GM21576 (cell line): ENCODE measurements at regions not wholly inside any gene's neighbourhood (a gene's known extent, or its start where the extent isn't known, plus 50 kb on each side); places are given as distances from the start of the nearest gene placed in this dataset.

Source experiments
- ATAC-seq: cut with Tn5 transposase; IDR thresholded peaks from one replicate; pipeline ENCODE4 v1.9.1; 2021; ENCODE audit warnings: mild to moderate bottlenecking, moderate library complexity; ENCODE audit not compliant: unreplicated experiment

- ATAC-seq = no peak
Observed at GRCh38 chr2:129345540-129345939, 633.9 kb upstream of the RAB6C start.

DNA sequence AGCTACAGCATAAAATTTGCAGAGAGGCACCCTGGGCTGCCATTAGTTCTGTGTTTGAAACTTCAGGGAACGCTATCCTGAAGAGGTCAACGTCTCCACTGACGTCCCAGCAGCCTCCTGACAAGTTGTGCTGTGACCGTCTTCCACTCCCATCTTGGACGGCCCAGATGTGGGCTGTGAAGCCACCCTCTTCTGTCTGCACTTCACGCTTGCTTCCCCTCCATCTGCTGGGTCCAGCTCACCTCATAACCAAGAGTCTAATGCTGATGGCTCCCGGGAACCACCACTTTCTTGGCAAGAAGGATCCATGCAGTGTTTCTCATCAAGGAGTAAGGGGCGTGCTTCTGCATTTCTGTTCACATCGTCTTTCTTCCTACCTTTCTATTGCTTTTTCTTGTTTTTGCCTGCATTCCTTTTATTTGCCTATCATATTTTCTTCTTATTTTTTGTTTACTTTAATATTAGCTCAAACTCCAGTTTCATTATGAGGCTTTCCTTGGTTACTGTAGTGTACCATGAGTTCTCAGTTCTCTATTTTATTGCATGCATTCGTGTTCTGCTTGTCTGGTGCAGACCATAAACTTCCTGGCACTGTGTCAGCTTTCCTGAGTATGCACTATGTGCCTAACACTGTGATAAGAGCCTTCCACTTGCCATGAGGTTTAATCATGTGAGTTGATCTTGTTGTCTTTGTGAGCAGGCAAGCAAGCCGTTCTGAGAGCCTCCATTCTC lies 631.8 kb upstream of the RAB6C start:
- ATAC-seq = peak; percentile 100

GRCh38 chr2:129354631-129355030 lies 624.8 kb upstream of the RAB6C start:
- no peak for ATAC-seq

DNA sequence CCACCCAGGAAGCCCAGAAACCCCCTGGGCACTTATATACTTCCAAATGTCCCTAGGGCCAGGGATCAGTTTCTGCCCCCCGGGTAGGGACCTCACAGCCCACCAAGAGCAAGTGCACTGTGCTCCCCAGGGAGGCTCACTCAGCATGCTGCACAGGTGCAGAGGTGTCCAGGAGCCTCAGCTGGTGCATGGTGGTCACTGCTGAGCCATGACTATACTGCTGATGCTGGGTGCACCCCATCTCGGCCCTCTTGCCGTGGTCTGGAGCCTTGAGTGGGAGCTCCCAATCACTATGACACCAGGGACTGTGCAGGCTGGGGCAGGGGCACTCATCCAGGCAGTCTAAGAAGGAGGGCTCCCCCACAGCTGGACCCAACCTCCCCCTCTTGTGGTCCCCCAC lies 617.8 kb upstream of the RAB6C start:
- ATAC-seq = no peak

DNA sequence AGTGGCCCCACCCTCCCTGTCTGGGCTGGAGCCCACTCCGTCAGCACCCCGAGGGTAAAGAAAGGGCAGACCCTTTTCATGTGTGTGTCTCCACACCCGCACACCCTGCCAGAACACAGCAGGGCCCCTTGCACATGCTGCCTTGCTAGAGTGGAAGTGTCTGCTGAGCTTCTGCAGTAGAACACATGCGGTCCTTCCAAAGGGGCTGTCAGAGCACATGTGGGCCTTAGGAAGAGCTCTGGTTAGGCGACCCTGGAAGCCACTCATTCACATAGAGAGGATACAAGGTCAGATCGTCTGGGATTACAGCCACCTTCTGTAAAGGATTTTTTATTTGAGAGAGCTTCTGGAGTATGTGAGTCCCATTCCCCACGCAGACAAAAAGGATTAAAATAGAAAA lies 613.2 kb upstream of the RAB6C start:
- ATAC-seq = no peak

DNA sequence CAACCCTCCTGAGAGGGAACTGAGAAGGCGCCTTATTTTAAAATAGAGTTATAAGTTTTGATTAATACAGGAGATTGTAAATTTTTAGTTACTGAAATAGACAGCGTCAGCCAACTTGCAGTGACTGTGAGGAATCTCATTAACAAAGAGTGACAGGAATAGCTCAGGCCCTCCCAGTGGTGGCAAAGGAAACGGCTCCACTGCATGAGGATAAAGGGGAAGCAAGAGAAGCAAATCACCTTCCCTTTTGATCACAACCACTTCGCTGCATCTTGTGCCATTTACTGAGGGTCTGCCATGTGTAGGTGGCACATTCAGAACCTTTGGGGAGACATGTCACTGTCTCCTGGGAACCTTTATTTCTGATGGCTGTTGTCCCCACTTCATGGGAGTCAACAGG lies 612.4 kb upstream of the RAB6C start:
- ATAC-seq = no peak

DNA sequence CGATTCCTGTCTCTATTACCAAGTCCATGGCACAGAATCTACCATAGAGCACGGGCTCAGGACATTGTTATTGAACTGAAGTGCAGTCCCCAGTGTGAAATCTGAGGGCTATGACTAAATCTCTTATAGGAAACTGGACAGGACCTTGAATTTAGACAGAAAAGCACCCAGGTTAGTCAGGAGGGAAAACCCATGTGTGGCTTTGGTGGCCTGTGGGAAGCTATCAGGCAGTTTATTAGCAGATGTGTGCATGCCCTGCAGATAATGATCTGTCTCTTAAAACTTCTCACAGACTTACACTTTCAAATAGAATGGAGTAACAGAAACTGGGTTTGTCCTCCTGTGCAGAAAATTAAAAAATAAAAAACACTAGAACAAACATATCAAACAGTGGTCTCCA lies 610.0 kb upstream of the RAB6C start:
- no peak for ATAC-seq

DNA sequence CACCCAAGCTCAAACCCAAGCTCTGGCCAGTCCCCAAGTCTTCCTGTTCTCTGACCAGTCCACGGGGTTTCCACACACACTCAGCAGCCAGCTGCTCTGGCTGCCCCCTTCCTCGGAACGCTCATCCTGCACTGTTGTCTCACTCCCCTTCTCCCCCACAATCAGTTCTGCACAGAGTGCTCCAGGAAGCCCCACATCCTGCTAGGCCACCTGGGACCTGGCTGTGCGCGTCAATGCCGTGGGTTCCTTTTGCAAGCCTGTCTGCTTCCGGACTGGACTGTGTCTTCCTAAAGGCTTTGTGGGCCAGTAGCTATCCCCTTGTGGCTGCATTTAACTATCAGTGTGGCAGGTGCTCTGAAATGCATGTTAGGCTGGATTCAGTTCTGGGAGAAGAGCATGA lies 605.0 kb upstream of the RAB6C start:
- ATAC-seq = no peak

DNA sequence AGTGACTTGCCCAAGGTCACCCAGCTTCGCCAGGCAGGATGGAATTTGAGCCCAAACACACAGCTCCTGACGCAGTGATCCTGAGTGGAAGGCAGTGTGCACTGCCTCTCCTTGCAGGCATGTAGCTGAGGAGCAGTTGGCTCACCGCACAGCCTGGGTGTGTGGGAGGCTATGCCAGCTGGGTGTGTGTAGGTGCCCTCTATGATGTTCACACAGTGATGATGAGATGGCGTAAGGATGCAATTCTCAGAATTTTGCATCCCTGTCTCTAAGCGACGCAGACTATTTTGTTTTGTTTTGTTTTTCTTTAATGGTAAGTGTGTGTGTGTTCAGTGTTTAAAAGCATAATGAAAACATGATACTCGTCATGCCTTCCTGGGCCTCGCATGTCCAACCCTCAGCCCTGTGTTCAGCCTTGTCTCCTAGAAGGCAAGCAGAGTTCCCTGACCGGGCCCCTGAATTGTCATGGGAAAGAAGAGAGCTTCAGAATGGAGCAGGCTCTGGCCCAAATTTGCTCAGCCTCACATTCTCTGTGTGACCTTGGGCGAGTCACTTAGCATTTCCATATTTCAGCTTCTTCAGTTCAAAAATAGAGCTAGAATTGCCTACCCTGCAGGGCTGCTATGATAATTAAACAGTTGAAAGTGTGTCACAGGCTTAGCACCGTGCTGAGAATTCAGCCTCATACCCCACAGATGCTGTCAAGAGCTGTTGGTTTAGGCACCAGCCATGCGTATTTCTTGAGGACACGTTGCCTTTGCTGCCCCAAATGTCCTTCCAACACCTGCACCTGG lies 603.6 kb upstream of the RAB6C start:
- ATAC-seq = no peak

GRCh38 chr2:129376426-129377077 lies 602.9 kb upstream of the RAB6C start:
- no peak for ATAC-seq

DNA sequence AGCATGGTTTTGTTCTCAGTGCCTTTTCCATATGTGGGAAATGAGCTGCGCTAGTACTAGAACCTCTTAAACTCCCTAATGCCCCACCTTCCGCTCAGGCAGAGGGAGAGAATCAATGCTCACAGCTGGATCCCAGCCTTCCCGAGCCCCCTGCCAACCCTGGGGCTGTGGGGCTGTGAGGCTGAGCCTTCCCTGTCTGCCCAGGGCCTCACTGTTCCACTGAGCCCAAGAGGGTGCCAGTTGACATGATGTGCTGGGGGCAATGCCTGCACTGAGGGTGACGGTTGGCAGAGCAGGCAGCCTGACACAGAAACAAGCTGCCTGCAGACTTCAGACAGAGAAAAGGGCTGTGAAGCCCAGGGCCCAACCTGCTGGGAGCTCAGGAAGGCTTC lies 602.4 kb upstream of the RAB6C start:
- no peak for ATAC-seq

GRCh38 chr2:129378186-129378585 lies 601.3 kb upstream of the RAB6C start:
- ATAC-seq = no peak

GRCh38 chr2:129379411-129379810 lies 600.1 kb upstream of the RAB6C start:
- ATAC-seq = peak; percentile 60

DNA sequence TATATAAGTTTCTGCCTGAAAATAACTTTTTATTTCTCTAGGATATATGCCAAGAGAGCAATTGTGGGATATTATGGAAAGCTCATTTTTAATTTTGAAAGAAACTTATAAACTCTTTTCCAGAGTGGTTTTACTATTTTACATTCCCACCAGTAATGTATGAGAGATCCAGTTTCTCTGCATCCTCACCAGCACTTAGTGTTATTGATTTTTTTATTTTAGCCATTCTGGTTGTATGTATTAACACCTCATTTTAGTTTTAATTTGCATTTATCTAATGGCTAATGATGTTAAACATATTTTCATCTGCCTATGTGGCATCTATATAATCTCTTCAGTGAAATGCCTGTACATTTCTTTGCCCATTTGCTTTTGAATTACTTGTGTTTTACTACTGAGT lies 597.7 kb upstream of the RAB6C start:
- no peak for ATAC-seq

DNA sequence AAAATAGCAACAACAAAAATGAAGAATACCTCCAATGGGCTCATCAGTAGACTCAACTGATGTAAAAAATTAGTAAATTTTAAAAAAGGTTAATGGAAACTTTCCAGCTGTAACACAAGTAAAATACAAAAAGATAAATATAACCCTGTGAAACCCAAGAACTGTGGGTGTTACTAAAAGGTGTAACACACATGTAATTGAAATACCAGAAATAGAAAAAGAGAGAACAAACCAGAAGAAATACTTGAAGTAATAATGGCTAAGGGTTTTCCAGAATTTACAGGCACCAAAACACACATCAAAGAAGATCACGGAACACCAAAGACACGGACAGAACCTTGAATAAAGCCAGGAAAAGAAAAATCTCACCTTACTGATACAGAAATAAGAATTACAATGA lies 590.6 kb upstream of the RAB6C start:
- no peak for ATAC-seq

DNA sequence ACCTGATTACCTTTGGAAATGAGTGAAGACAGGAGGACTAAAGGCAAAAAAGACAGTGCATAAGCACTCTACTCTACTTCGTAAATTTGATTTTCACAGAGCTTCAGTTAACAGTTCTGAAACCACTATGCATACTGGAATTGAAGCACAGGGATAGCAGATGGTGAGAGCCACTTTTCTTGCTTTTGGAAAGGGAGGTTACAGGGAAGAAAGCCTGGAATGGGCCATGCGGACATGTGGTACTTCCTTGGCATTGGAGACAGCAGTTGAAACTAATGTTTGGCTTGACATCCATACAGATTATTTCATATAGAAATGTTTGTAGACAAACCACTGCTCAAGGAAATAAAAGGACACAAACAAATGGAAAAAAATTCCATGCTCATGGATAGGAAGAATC lies 585.6 kb upstream of the RAB6C start:
- no peak for ATAC-seq

DNA sequence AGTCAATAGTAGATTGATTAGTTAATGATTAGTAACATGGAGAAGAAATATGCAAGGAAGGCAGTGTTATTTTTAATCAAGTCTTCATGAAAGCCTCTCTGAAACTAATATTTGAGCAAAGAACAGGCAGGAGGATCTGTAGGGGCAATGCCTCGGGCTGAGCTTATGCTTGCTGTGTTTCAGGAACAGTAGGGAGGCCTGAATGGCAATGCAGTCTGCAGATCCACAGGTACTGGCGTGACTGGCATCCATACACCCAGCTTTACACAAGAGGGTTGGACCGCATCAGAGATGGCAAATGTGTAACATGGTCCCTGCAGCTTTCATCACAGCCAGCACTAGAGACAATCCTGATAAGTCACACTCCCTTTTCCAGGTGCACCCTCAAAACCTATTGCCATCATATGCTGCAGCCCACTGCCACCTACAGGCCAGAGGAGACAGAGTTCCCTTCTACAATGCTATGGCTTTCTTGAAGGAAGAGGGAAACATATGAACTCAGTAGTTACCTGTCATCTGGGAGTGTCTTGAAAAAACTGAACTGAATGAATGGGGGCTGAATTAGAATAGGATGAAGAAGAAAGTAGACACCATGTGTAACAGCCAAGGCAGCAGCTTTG lies 582.4 kb upstream of the RAB6C start:
- no peak for ATAC-seq

DNA sequence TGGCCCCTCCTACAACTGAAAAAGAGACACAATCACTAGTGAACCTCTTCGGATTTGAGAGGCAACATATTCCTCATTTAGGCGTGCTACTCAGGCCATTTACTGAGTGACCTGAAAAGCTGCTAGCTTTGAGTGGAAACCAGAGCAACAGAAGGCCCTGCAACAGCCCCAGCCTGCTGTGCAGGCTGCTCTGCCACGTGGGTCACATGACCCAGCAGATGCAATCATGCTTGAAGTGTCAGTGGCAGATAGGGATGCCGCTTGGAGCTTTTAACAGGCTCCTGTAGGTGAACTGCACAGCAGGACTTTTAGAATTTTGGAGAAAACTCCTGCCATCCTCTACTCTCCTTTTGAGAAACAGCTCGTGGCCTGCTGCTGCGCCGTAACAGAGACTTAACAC lies 578.6 kb upstream of the RAB6C start:
- ATAC-seq = no peak

GRCh38 chr2:129402076-129402475 lies 577.4 kb upstream of the RAB6C start:
- no peak for ATAC-seq

DNA sequence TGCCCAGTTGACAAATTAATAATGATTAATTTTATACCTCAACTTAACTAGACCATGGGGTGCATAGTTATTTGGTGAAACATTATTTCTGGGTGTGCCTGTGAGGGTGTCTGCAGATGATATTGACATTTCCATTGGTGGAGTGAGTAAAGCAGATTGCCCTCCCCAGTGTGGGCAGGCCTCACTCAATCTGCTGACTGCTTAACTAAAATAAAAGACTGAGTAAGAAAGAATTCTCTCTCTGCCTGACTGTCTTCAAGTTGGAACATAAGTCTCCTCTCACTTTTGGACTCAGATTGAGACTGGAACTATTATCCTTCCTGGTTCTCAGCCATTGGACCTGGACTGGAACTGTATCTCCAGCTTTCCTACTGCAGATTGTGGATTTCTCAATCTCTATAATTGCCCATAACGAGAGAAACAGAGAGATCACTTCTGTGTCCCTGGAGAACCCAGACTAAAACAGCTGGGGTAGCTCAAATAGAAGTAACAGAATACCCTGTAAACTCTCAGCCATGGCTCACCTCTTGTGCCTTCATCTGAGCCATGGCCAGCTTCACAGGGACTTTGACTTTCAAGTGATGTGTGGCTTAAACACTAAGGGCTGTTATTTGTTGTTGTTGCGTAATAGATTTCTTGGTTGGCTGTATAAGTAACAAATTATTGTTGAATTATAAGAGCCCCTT lies 575.3 kb upstream of the RAB6C start:
- no peak for ATAC-seq

- no peak for ATAC-seq
Observed at GRCh38 chr2:129408570-129408969, 570.9 kb upstream of the RAB6C start.
